ENCODE measurements at regions not wholly inside any gene's neighbourhood (a gene's known extent, or its start where the extent isn't known, plus 50 kb on each side); places are given as distances from the start of the nearest gene placed in this dataset.

- H3K9me3 ChIP-seq, result no peaks in the 10 kb centered on the region
- no peak for ATAC-seq
- intact Hi-C loops (cut with DNase I), result no loop called here
- H3K4me3 ChIP-seq, result no peak overlapping the region
- WGBS, 3 donors, result 81 to 88% (median 86%) methylated on average over 3 of the region's 3 CpGs
- H3K4me1 ChIP-seq, result no peaks in the 10 kb centered on the region
- H3K27ac ChIP-seq, result no peak overlapping the region
- H3K36me3 ChIP-seq (ENCODE audit: insufficient read depth in 1 of 2, low read depth in 1 of 2), result no peaks in the 10 kb centered on the region
- no peak for DNase-seq
- H3K27me3 ChIP-seq (ENCODE audit: insufficient read depth in 3 of 3, low read length in 2 of 3), result peaks cover 0 to 21% (median 4%) of the 10 kb centered on the region in 3 donors
- no peak for TF ChIP-seq CTCF (IDR thresholded peaks at IDR 0.05)
Observed at GRCh38 chr1:38431535-38432376, 385.2 kb upstream of the POU3F1 start.

- Histone ChIP-seq H3K27ac (no peak overlapping the region), H3K9me3 (no peaks in the 10 kb centered on the region), H3K4me1 (no peaks in the 10 kb centered on the region), H3K27me3 (ENCODE audit: insufficient read depth in 3 of 3, low read length in 2 of 3) (peaks cover 0 to 21% (median 4%) of the 10 kb centered on the region in 3 donors), H3K4me3 (no peak overlapping the region), H3K36me3 (ENCODE audit: insufficient read depth in 1 of 2, low read depth in 1 of 2) (no peaks in the 10 kb centered on the region)
- no peak for DNase-seq
- ATAC-seq, result no peak
- intact Hi-C loops (cut with DNase I), result no loop called here
- no peak for TF ChIP-seq CTCF (IDR thresholded peaks at IDR 0.05)
Observed at GRCh38 chr1:38430949-38431348, 384.4 kb upstream of the POU3F1 start.

- Histone ChIP-seq H3K36me3 (ENCODE audit: insufficient read depth in 1 of 2, low read depth in 1 of 2) (no peaks in the 10 kb centered on the region), H3K27me3 (ENCODE audit: insufficient read depth in 3 of 3, low read length in 2 of 3) (peaks cover 2 to 16% (median 2%) of the 10 kb centered on the region in 3 donors), H3K4me1 (no peaks in the 10 kb centered on the region), H3K4me3 (no peak overlapping the region), H3K9me3 (no peaks in the 10 kb centered on the region), H3K27ac (no peak overlapping the region)
- intact Hi-C loops (cut with DNase I), result no loop called here
- 77 to 86% (median 81%) methylated on average over 2 of the region's 2 CpGs for WGBS, 3 donors
- DNase-seq, result no peak
- no peak for TF ChIP-seq CTCF (IDR thresholded peaks at IDR 0.05)
- no peak for ATAC-seq
Observed at GRCh38 chr1:38424677-38425076, 378.1 kb upstream of the POU3F1 start.

- intact Hi-C loops (cut with DNase I), result no loop called here
- 68 to 78% (median 70%) methylated on average over 4 of the region's 4 CpGs for WGBS, 3 donors
- ATAC-seq, result no peak
Observed at GRCh38 chr1:38420666-38421065, 374.1 kb upstream of the POU3F1 start.

More at GRCh38 chr1:38420666-38421065, 374.1 kb upstream of the POU3F1 start:
- Histone ChIP-seq H3K9me3 (no peaks in the 10 kb centered on the region), H3K4me3 (no peak overlapping the region), H3K36me3 (ENCODE audit: insufficient read depth in 1 of 2, low read depth in 1 of 2) (no peaks in the 10 kb centered on the region), H3K27ac (no peak overlapping the region), H3K4me1 (no peaks in the 10 kb centered on the region), H3K27me3 (ENCODE audit: insufficient read depth in 3 of 3, low read length in 2 of 3) (peaks cover 2 to 22% (median 4%) of the 10 kb centered on the region in 3 donors)
- TF ChIP-seq CTCF (IDR thresholded peaks at IDR 0.05), result no peak
- no peak for DNase-seq

Data from psoas muscle (tissue), 7 donors.